Fibroblast of lung (primary cell): ENCODE measurements at regions not wholly inside any gene's neighbourhood (a gene's known extent, or its start where the extent isn't known, plus 50 kb on each side); places are given as distances from the start of the nearest gene placed in this dataset.

Experiments used
- DNase-seq, 2 donors: peaks; one replicate each; pipeline versions ENCODE4 v3.0.0 to v3.0.0-alpha.2; 2010; ENCODE audit warnings: low read depth in 2 of 2
- H2AFZ ChIP-seq: 2 replicates; pipeline ENCODE4 v1.5.1; 2012; ENCODE audit warnings: low read length, control low read depth, inconsistent platforms
- H3K27ac ChIP-seq: 2 replicates; pipeline ENCODE4 v1.5.1; 2011; ENCODE audit warnings: low read length, control low read depth; ENCODE audit not compliant: insufficient read depth
- H3K27me3 ChIP-seq: 2 replicates; pipeline ENCODE4 v1.5.1; 2011; ENCODE audit warnings: mild to moderate bottlenecking, low read length; ENCODE audit not compliant: control insufficient read depth, insufficient read depth
- H3K36me3 ChIP-seq: 2 replicates; pipeline ENCODE4 v1.5.1; 2011; ENCODE audit warnings: low read length; ENCODE audit not compliant: control insufficient read depth, insufficient read depth
- H3K4me1 ChIP-seq: 2 replicates; pipeline ENCODE4 v1.5.1; 2011; ENCODE audit warnings: low read length; ENCODE audit not compliant: control insufficient read depth, insufficient read depth; ENCODE audit errors: extremely low read depth
- H3K4me2 ChIP-seq: 2 replicates; pipeline ENCODE4 v1.5.1; 2011; ENCODE audit warnings: low read length, control low read depth; ENCODE audit not compliant: insufficient read depth; ENCODE audit errors: extremely low read depth
- H3K4me3 ChIP-seq, 4 experiments: fragments of 200-600 bp in 1 of 4; sonication (generic) in 1 of 4; replicated peaks in 1 of 4; 2 replicates each; pipeline ENCODE4 v1.5.1; 2011 to 2016; ENCODE audit warnings: low read length in 4 of 4, low read depth in 3 of 4, mild to moderate bottlenecking in 3 of 4, control low read depth in 2 of 4, inconsistent platforms in 1 of 4, mixed read lengths in 1 of 4; ENCODE audit not compliant: insufficient read depth in 1 of 4; ENCODE audit errors: control extremely low read depth in 1 of 4
- H3K79me2 ChIP-seq: 2 replicates; pipeline ENCODE4 v1.5.1; 2012; ENCODE audit warnings: mild to moderate bottlenecking, low read length, inconsistent platforms; ENCODE audit not compliant: control insufficient read depth, insufficient read depth
- H3K9ac ChIP-seq: 2 replicates; pipeline ENCODE4 v1.5.1; 2011; ENCODE audit warnings: mild to moderate bottlenecking, low read length, control low read depth; ENCODE audit not compliant: insufficient read depth
- H3K9me3 ChIP-seq: 2 replicates; pipeline ENCODE4 v1.5.1; 2012; ENCODE audit warnings: low read depth, low read length; ENCODE audit not compliant: control insufficient read depth, insufficient read depth
- H4K20me1 ChIP-seq: 2 replicates; pipeline ENCODE4 v1.5.1; 2011; ENCODE audit warnings: low read length; ENCODE audit not compliant: control insufficient read depth, insufficient read depth; ENCODE audit errors: extremely low read depth
- EZH2 ChIP-seq: IDR thresholded peaks from 2 replicates; pipeline ENCODE4 v1.5.1; 2012; ENCODE audit warnings: low read length, control low read depth, mild to moderate bottlenecking; ENCODE audit errors: missing control alignments
- TF ChIP-seq, protein P1 (sequence below), 2 donors: IDR thresholded peaks in 1 of 2; conservative IDR thresholded peaks in 1 of 2; 1 replicate in 1 of 2; 2 replicates in 1 of 2; pipeline ENCODE4 v1.5.1; 2011 to 2012; ENCODE audit warnings: low read length in 2 of 2, control low read depth in 1 of 2, inconsistent platforms in 1 of 2, low read depth in 1 of 2, mild to moderate bottlenecking in 1 of 2

GRCh38 chr2:57097855-57098254 lies 914.1 kb downstream of the CCDC85A start:
- Histone ChIP-seq H3K4me1 (no peaks in the 10 kb centered on the region), H2AFZ (no peak overlapping the region), H3K27me3 (no peaks in the 10 kb centered on the region), H3K9me3 (no peaks in the 10 kb centered on the region), H3K4me3 (no peak overlapping the region), H4K20me1 (no peaks in the 10 kb centered on the region), H3K4me2 (no peak overlapping the region), H3K36me3 (no peaks in the 10 kb centered on the region), H3K9ac (no peak overlapping the region), H3K27ac (no peak overlapping the region), H3K79me2 (no peaks in the 10 kb centered on the region)
- DNase-seq: no peak
- no peak for TF ChIP-seq EZH2
- TF ChIP-seq, protein P1, sequence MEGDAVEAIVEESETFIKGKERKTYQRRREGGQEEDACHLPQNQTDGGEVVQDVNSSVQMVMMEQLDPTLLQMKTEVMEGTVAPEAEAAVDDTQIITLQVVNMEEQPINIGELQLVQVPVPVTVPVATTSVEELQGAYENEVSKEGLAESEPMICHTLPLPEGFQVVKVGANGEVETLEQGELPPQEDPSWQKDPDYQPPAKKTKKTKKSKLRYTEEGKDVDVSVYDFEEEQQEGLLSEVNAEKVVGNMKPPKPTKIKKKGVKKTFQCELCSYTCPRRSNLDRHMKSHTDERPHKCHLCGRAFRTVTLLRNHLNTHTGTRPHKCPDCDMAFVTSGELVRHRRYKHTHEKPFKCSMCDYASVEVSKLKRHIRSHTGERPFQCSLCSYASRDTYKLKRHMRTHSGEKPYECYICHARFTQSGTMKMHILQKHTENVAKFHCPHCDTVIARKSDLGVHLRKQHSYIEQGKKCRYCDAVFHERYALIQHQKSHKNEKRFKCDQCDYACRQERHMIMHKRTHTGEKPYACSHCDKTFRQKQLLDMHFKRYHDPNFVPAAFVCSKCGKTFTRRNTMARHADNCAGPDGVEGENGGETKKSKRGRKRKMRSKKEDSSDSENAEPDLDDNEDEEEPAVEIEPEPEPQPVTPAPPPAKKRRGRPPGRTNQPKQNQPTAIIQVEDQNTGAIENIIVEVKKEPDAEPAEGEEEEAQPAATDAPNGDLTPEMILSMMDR (conservative IDR thresholded peaks at IDR 0.05 in 1 of 2, IDR thresholded peaks at IDR 0.05 in 1 of 2; ENCODE audit: low read depth in 1 of 2, low read length in 2 of 2): no peak

GRCh38 chr2:57100436-57100835 lies 916.6 kb downstream of the CCDC85A start:
- Histone ChIP-seq H4K20me1 (no peaks in the 10 kb centered on the region), H3K4me2 (no peak overlapping the region), H3K9me3 (no peaks in the 10 kb centered on the region), H2AFZ (no peak overlapping the region), H3K27ac (no peak overlapping the region), H3K27me3 (no peaks in the 10 kb centered on the region), H3K36me3 (no peaks in the 10 kb centered on the region), H3K9ac (no peak overlapping the region), H3K4me1 (no peaks in the 10 kb centered on the region), H3K4me3 (no peak overlapping the region), H3K79me2 (no peaks in the 10 kb centered on the region)
- TF ChIP-seq EZH2: no peak
- TF ChIP-seq, protein P1 (conservative IDR thresholded peaks at IDR 0.05 in 1 of 2, IDR thresholded peaks at IDR 0.05 in 1 of 2; ENCODE audit: low read depth in 1 of 2, low read length in 2 of 2): no peak
- no peak for DNase-seq

DNA sequence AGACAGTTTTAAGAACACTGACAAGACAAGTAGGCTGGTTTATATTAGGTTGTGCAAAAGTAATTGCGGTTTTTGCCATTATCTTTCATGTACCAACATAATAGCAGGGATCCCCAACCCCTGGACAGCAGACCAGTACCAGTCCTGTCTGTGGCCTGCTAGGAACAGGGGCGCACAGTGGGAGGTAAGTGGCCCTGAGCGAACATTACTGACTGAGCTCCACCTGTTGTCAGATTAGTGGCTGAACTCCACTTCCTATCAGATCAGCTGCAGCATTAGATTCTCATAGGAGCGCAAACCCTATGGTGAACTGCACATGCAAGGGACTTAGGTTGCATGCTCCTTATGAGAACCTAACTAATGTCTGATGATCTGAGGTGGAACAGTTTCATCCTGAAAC lies 921.9 kb downstream of the CCDC85A start:
- no peaks in the 10 kb centered on the region for H3K4me1 ChIP-seq
- H3K4me3 ChIP-seq: no peak overlapping the region
- H3K9ac ChIP-seq: no peak overlapping the region
- no peak for DNase-seq
- TF ChIP-seq, protein P1 (conservative IDR thresholded peaks at IDR 0.05 in 1 of 2, IDR thresholded peaks at IDR 0.05 in 1 of 2; ENCODE audit: low read depth in 1 of 2, low read length in 2 of 2): no peak
- no peak for TF ChIP-seq EZH2
- H3K9me3 ChIP-seq: no peaks in the 10 kb centered on the region
- no peaks in the 10 kb centered on the region for H4K20me1 ChIP-seq
- H3K79me2 ChIP-seq: no peaks in the 10 kb centered on the region
- H3K36me3 ChIP-seq: no peaks in the 10 kb centered on the region
- H3K4me2 ChIP-seq: no peak overlapping the region
- no peak overlapping the region for H3K27ac ChIP-seq
- H2AFZ ChIP-seq: no peak overlapping the region
- no peaks in the 10 kb centered on the region for H3K27me3 ChIP-seq
